Right atrium auricular region (tissue), 2 donors: ENCODE measurements at regions not wholly inside any gene's neighbourhood (a gene's known extent, or its start where the extent isn't known, plus 50 kb on each side); places are given as distances from the start of the nearest gene placed in this dataset.
"Not testable (repeated sequence)": the region's sequence is repeated elsewhere in the genome, so short reads cannot be mapped to it uniquely, and the experiment has no call there.

Source experiments
- DNase-seq: peaks from one replicate; pipeline ENCODE4 v3.0.0-alpha.2; 2019; ENCODE audit warnings: low spot score
- H3K27ac ChIP-seq, 2 donors: fragments of 200-600 bp; sonication (generic); 1 replicate in 1 of 2; 2 replicates in 1 of 2; pipeline ENCODE4 v1.5.1; 2016 to 2019
- H3K27me3 ChIP-seq, 2 donors: fragments of 200-600 bp; sonication (generic); one replicate each; pipeline versions ENCODE4 v1.5.1 to v1.6.0; 2017 to 2019
- H3K36me3 ChIP-seq: fragments of 200-600 bp; sonication (generic); one replicate; pipeline ENCODE4 v1.5.1; 2016
- H3K4me1 ChIP-seq, 2 donors: fragments of 200-600 bp; sonication (generic); one replicate each; pipeline versions ENCODE4 v1.5.1 to v1.6.0; 2017 to 2019
- H3K4me3 ChIP-seq, 2 donors: fragments of 200-600 bp; sonication (generic); 1 replicate in 1 of 2; 2 replicates in 1 of 2; pipeline ENCODE4 v1.5.1; 2017 to 2019; ENCODE audit warnings: mild to moderate bottlenecking in 1 of 2, moderate library complexity in 1 of 2
- H3K9me3 ChIP-seq, 2 donors: fragments of 200-600 bp; sonication (generic); one replicate each; pipeline ENCODE4 v1.5.1; 2019
- CTCF ChIP-seq, 2 donors: fragments of 200-600 bp; sonication (generic); IDR thresholded peaks; one replicate each; pipeline ENCODE4 v1.5.1; 2019; ENCODE audit warnings: antibody characterized with exemption in 2 of 2

GRCh38 chr1:182166321-182166720, 104.8 kb upstream of the ZNF648 start:
- Histone ChIP-seq H3K27me3 (no peaks in the 10 kb centered on the region), H3K4me3 (no peak overlapping the region), H3K9me3 (no peaks in the 10 kb centered on the region), H3K36me3 (no peaks in the 10 kb centered on the region), H3K27ac (no peak overlapping the region), H3K4me1 (peaks cover 0 to 16% of the 10 kb centered on the region in 2 donors)
- DNase-seq = no peak
- TF ChIP-seq CTCF (IDR thresholded peaks at IDR 0.05) = no peak

GRCh38 chr1:182164273-182164672, 102.8 kb upstream of the ZNF648 start:
- TF ChIP-seq CTCF (IDR thresholded peaks at IDR 0.05) = no peak
- Histone ChIP-seq H3K27ac (peak overlapping the region; percentile 43 to 60), H3K4me3 (no peak overlapping the region), H3K27me3 (no peaks in the 10 kb centered on the region), H3K36me3 (no peaks in the 10 kb centered on the region), H3K9me3 (peaks cover 6 to 8% of the 10 kb centered on the region in 2 donors), H3K4me1 (peaks cover 0 to 16% of the 10 kb centered on the region in 2 donors)
- no peak for DNase-seq

- H3K4me3 ChIP-seq = no peak overlapping the region
- peaks cover 0 to 16% of the 10 kb centered on the region in 2 donors for H3K4me1 ChIP-seq
- TF ChIP-seq CTCF (IDR thresholded peaks at IDR 0.05) = no peak
- no peaks in the 10 kb centered on the region for H3K36me3 ChIP-seq
- H3K27me3 ChIP-seq = no peaks in the 10 kb centered on the region
- peak overlapping the region; percentile 43 to 60 for H3K27ac ChIP-seq
- peaks cover 6 to 12% of the 10 kb centered on the region in 2 donors for H3K9me3 ChIP-seq
- peak; percentile 72 for DNase-seq
Observed at GRCh38 chr1:182163821-182164223, 102.3 kb upstream of the ZNF648 start.

- no peak for DNase-seq
- Histone ChIP-seq H3K4me3 (no peak overlapping the region), H3K36me3 (no peaks in the 10 kb centered on the region), H3K27ac (no peak overlapping the region), H3K27me3 (no peaks in the 10 kb centered on the region), H3K4me1 (peaks cover 0 to 13% of the 10 kb centered on the region in 2 donors), H3K9me3 (peaks cover 6 to 17% of the 10 kb centered on the region in 2 donors)
- no peak for TF ChIP-seq CTCF (IDR thresholded peaks at IDR 0.05)
Observed at GRCh38 chr1:182159443-182159842, 97.9 kb upstream of the ZNF648 start.

DNA sequence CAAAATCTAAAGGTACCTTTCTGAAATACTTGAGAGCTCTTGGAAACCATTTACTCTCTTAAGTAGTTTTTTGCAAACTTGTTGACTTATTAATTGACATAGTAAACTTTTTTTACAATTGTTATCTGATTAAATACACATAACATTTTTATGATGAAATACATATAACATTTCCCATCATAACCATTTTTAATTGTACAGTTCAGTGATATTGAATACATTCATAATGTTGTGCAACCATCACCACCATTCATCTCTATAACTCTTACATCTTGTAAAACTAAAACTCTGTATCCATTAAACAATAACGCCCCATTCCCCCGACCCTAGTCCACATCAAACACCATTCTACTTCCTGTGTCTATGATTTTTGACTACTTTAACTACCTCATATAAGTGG, 95.7 kb upstream of the ZNF648 start:
- no peaks in the 10 kb centered on the region for H3K27me3 ChIP-seq
- DNase-seq = no peak

GRCh38 chr1:182154425-182154824, 92.9 kb upstream of the ZNF648 start:
- not testable (repeated sequence) for H3K4me1 ChIP-seq, H3K27ac ChIP-seq, H3K27me3 ChIP-seq, H3K4me3 ChIP-seq, H3K36me3 ChIP-seq, DNase-seq
- H3K9me3 ChIP-seq = peaks cover 0 to 11% of the 10 kb centered on the region in 2 donors

More for the DNA sequence above, 95.7 kb upstream of the ZNF648 start:
- Histone ChIP-seq H3K9me3 (peaks cover 6 to 17% of the 10 kb centered on the region in 2 donors), H3K27ac (no peak overlapping the region), H3K4me3 (no peak overlapping the region), H3K4me1 (no peaks in the 10 kb centered on the region), H3K36me3 (no peaks in the 10 kb centered on the region)
- no peak for TF ChIP-seq CTCF (IDR thresholded peaks at IDR 0.05)
